ENCODE measurements at regions not wholly inside any gene's neighbourhood (a gene's known extent, or its start where the extent isn't known, plus 50 kb on each side); places are given as distances from the start of the nearest gene placed in this dataset.

GRCh38 chr13:108387156-108387555 lies 117.6 kb downstream of the TNFSF13B start:
- no peak for TF ChIP-seq CTCF (IDR thresholded peaks at IDR 0.05)
- TF ChIP-seq POLR2AphosphoS5 (IDR thresholded peaks at IDR 0.05): no peak
- TF ChIP-seq POLR2A (IDR thresholded peaks at IDR 0.05; ENCODE audit: low read depth): no peak

All from esophagus muscularis mucosa (tissue), 3 donors.